Stimulated activated CD4-positive, alpha-beta T cell treated with anti-CD3 and anti-CD28 coated beads, Interleukin-15, amount 100 ng/mL, for 24 hours (primary cell): ENCODE measurements at regions not wholly inside any gene's neighbourhood (a gene's known extent, or its start where the extent isn't known, plus 50 kb on each side); places are given as distances from the start of the nearest gene placed in this dataset.

Experiments used
- DNase-seq: peaks from one replicate; pipeline ENCODE4 v3.0.0-alpha.2; 2020

DNA sequence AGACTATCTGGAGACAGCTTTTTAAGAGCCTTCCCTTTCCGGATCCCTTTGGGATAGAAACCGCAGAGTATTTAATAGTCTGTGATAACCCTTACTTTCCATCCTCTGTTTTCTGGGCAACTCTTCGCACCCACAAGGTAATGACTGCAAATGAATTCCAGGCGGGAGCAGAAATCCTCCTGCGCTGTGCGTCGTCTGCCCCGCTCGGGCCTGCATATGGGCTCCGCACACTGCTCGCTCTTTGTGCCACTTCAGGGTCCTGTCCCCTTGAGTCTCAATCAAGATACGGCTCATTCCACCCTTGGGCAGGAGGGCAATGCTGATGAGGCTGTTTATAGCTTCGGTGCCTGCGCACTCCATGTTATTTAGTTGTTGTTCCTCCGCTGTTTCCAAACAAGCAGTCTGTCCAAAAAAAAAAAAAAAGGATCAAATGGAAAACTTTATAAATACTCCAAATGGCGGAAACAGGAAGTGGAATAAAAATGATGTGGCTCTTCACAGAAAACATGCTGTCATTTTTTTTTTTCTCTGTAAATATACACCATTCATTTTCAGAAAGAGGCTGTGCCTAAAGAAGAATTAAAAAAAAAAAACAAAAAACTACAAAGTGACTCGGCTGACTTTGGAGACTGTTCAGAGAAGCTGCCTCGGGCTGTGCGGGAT lies 169.6 kb upstream of the GMDS start:
- no peak for DNase-seq

DNA sequence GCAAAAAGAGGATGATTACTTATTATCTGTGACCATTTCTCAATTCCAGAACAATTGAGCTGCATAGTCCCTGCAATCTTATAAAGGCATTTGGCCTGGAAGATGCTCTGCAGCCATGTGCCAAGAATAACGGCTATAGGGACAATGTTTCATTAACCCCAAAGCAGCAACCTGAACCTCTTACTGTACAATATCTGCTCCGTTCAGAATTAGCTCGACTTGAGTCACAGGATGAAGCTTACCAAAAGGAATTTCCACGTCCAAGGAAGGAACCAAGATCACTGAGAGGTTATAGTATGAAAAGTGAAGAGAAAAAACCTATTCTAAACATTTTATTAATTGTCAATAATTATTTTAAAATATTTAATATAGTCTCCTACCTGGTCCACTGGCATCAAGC lies 167.3 kb upstream of the GMDS start:
- DNase-seq, result no peak

DNA sequence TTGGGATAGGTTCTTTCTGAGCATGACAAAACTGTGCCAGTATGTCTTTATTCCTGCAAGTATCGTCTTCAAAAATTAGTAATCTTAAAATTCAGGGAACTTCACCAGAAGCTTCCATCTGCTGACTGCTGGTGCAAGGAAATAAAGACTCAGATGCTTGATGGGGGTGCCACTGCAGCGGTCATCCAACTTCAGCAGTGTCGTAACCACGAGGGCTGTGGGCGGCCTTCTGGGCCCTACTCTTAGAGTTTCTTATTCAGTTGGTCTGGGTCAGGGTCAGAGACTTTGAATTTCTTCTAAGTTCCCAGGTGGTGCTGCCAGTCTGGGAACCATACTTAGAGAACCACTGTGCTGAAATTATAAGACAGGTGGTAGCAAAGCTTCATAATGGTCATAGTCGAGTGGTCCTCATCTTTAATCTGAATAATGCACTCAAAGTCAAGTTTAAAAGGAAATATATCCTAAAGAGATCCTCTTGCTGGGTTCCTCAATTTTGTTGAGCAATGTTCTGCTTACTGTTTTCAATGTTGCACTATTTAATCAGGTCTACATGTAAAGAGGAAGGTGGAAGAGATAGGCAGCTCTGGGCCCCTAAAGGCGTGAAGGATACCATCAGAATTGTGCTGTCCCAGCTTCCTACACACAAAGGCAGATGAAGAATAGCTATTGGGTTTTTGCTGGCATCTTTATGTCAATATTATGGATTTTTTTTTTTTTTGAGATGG lies 165.4 kb upstream of the GMDS start:
- no peak for DNase-seq

DNA sequence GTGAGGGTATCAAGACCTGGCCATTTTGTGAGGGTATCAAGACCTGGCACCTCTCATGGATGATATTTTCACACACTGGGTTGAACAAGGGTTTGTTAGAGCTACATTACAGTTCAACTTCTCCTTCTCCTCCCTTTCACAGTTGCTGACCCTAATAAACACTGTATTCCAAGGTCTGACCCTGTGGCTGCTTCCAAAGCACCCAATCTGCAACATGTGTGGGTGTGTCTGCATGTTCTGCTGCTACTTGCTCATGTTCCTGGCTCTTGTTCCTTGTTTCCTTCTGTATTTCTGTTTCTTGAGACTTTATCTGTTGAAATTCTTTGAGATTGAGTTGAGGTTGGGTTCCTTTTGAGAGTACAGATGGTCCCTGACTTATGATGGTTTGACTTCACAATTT lies 162.1 kb upstream of the GMDS start:
- DNase-seq, result no peak

DNA sequence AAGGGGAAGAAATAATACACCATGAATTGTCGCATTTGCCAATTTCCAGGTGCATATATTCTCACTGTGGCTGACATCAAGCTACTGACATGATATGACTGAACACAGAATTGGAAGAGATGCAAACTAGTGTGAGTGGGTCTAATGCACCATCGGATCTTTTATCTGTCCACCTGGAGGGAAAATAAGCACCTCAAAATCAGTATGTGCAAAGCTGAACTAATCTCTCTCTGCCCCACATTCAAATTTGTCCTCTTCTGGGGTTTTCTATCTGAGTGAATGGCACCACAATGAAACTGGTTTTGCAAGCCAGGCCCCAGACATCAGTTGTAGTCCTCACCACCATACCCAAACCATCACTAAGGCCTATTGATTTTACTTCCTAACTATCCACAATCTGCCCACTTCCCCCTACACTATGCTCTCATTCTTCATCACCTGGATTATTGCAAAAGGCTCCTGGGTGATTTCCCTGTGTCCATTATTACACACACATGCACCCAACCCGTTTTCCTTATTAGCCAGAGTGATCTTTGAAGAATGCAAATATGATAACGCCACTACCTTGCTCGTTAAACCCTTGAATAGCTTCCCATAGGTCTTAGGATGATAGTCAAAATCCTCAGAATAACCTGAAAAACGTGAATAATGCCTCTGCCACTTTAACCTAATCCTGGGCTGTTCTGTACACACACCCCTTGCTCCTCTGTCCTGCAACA lies 159.0 kb upstream of the GMDS start:
- DNase-seq, result no peak

DNA sequence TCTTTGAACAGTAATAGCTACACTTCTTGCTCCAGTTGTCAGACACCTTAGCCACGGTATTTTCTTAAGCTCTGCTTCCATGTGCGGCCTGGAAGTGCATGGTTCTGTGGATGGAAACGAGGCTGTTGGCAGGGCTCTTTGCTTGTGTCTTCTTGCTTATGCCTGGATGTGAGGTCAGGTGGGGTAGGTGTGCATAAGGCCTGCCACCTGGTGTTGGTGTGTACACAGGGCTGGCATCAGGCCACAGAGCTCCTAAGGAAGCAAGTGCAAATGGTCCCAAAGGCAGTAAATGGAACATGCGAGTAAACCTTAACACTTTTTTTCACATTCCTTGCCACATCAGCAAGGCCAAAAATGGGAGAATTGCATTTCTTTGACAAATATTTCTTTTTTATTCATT lies 158.1 kb upstream of the GMDS start:
- no peak for DNase-seq

DNA sequence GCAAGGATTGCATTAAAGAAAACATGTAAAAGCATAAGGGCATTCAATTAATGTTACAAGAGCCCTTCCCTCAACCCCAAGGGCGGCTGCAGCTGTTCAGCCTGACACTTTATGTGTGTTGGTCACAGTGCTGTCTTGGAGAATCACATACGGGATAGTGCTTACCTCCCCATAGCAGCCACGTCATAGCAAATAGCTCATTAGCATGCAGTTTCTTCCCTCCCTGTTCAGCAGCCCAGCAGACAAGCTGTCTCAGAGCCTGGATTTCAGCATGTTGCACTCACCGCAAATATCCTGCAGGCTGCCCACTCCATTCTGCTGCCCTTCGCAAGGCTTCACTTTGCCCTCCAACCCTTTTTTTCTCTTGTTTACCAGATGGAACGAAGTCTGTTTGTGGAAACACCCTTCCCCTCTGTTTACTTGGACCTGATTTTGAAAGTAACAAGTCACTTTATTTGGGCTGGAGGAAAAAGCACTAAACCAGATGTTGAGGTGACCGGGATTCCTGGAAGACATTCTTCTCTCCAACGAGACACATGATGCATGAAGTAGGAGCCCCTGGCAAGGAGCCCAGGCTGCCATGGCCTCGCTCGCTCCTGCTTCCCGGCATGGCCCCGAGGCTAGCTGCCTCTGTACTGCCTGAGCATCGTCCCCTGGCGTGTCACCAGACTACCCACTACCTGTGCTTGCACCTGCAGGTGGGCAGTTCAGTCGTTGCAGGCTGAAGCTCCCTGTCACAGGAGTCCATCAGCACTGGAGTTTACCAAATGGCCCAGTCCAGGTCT lies 151.6 kb upstream of the GMDS start:
- DNase-seq, result no peak

DNA sequence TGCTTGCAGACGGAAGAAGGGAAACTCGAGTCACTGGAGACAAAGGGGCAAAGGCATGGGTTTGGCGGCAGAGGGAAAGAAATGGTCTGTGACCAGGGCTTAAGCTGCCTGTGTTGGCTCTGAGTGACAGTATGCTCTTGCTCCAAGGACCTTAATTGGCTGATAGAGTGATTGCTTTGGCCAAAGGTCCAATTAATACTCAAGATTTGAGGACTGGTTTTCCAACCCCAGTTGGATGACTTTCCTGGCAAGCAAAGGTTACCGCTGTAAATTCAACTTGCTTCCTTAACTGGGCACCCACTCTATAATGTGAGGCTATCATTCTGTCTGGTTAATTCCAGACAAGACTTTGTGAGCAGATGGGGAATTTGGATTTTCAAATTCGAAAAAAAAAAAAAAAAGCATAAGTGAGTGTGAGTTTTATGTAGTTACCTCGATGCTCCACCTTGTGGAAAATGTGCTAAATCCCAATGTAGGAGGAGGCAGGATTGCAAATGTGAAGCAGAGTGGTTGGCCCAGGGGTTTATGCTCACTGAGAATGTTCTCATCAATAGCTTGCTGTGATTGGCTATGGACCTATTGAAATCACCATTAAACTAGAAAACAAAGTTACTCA lies 150.7 kb upstream of the GMDS start:
- no peak for DNase-seq

DNA sequence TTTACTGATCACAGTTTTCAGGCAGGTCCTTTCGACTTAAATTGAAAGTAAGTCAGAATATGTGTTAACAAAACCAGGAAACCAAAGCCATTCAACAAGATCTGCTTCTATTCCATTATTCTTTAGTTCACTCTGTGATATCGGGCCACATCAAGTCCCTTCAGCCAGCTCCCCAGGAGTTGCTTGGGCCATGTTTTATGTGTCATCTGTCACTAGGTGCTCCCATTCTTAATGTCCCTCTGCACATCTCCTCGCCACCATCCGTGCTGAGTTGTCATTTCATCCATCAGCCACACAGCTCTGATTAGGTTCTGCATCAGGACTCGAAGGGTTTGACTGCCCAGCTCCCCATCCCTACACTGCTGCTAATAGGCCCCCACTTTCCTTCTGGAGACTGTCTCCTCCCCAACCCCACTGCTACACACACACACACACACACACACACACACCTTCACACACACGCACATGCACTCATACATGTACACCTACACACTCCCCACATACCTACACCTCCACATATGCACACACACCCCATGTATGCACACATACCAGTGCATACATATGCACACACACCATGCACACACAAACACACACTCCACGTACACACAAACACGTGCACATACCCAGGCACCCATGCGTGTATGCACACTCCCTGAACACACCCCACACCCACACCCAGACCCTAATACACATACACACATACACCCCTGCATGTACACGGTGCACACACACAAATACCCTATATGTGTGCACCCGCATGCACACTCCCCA lies 143.3 kb upstream of the GMDS start:
- no peak for DNase-seq

DNA sequence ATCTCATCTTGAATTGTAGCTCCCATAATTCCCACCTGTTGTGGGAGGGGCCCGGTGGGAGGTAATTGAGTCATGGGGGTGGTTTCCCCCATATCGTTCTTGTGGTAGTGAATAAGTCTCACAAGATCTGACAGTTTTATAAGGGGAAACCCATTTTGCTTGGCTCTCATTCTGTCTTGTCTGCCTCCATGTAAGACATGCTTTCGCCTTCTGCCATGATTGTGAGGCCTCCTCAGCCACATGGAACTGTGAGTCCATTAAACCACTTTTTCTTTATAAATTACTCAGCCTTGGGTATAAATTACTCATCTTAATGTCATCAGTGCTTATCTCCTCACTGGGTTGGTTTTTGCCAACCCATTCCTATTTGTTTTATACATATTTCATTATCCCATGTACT lies 142.0 kb upstream of the GMDS start:
- DNase-seq, result peak; percentile 36

DNA sequence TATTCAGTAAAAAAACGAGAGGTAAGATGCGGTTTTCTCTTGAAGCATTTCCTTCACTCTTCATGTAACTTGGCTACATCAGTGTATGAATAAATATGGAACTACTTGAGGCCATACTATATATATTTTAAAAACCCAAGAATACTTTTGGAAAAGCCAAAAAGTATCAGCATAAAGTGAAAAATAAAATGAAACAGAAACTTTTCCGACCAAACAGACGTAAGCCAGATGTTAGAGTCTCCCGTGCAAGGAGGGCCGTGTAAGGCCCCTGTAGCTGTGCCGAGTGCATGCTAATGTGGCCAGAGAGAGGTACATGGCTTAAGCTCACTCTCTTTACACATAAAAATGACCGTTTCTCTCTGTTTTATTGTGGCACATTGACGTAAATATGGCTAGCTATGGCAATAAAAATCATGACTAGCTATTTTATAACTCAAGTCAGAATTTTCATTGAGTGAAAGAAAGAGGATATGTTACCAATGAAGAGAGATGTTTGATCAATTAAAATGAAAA lies 140.1 kb upstream of the GMDS start:
- DNase-seq, result no peak

DNA sequence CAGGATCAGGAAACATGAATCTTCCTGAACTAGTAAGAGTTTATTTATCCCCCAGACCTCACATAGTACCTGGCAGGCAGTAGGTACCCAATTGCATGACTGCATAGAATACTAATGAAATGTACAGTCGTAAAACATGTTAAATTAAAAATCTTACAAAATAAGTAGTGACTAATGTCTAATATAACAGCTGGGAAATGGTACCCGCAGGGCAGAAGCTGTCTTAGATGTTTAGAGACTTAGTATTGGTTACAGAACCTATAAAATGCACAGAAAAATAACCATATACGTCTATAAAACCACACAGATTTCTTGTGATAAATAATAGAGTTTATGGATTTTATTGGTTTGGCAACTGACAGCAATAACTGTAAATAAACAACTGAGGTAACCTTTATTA lies 139.1 kb upstream of the GMDS start:
- DNase-seq, result no peak

DNA sequence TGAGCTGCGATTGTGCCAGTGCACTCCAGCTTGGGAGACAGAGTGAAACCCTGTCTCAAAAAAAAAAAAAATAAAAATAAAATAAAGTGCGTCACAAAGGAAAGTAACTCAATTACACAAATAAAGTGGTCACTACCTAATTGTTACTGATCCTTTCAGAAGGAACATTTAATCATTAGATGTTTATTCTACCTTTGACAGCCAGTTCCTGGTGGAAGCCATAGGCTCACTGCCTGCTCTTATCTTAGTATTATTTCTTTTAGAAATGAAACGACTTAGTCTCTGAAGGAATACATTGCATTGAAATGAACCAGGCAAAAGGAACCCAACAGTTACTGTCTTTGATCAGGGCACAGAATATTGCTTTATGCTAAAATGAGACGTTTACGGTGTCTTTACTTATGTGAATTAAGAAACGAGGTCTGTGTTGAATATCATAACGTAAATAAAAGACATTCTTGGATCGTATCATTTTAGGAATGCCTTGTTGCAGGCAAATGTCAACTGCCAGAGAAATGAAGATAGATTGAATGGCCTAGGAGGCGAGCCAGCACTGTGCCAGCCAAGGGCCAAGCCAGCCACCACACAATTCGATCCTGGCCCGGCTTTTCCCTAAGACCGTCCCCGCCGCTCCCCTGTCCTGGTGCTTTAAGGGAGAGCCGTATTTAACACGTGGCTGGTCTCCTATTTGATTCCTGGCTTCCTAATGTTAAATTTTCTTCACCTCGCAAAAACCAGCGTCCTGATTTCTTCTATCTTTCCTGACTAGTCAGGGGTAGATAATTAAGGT lies 136.7 kb upstream of the GMDS start:
- DNase-seq, result no peak

DNA sequence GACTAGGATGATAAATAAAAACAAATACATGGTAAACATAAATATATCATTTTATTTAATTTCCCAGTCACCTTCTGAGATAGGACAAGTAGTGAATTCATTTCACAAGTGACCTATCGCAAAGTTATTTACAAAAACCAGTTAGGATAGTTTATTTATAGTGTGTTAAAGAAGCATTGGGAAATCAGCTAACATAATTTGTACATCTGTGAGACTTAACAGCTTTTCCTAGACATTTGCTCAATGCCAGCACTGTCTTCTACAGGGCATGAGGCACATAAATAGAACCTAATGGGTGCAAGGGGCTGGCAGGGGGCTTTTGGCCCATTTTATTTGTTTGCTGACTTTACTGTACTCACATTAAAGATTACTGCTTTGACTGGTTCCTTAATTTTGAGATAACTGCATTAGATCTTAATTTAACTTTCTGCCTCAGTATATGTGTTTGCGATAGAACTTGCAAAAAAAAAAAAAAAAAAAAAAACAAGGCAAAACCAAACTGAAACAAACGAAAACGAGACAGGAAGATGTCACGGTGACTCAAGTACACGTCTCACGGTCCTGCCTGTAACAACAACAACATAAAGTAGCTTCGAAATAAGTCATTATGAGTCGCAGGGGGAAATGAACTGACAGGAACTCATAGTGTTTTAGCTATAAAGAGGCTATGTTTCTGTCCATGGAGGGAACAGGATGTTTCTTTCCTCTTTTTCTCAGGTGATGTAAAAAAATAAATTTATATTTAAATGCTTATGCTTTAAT lies 133.7 kb upstream of the GMDS start:
- peak; percentile 5 for DNase-seq

DNA sequence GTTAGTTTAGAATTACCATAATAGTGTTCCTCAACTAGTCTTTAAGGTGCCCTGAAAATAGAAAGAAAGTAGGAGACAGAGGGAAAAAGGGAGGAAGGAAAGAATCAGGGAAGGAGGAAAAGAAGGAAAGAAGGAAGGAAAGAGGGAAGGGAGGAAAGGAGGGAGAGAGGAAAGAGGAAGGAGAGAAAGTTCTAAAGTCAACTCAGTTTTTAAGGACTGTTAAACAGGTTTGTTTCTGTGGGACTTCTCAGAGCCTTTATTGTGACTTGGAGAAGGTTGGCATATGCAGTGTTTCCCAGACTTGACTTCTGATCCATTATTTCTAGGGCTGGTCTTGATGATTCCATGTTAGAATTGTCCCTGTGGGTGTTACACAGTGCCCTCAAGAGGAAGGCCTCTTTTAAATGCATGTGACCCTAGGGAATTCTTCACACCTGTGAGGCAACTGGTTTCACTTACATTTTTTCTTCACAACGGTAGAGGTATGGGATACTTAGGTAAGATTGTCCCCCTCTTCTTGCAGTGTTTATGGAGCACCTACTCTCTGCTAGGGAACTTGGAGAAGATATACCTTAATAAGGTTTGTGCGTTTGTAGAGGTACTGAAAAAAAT lies 132.7 kb upstream of the GMDS start:
- DNase-seq, result no peak

DNA sequence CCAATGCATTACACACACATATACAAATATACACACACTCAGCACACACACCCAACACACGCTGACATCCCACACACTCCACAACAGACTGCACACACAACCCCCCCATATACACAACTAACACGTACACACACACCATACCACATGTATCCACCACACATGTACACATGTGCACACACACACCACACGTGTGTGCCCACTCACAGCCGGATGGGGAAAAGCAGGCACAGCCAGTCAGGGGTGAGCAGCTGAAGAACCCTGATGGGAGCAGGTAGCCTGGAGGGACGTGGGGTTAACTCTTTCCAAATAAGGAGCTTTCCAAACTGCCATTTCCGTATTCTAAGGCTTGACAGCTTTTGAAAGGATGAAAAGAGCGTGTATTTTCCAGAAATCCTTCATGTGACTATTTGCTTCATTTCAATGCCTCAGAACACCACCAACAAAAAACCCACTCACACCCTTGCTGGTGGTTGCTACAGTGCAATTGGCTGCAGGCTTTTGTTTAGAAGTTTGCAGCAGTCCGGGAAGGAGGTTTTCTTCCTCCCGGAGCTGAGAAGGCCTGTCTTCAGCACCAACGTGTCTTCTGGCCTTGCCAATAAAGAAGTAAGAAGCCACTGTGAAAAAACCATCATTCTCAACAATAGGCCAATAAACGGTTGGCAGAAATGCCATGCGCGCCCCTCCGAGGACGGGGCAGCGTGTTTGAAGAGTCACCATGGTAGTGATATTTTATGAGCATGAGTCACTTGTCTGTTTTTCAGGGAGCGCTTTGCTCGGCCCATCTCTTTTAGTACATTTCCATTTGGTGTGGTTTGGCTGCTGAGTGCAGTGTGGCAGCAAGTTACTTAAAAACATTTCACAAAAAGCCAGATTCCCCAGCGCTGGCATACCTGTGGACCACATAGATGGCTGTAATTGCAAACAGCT lies 131.3 kb upstream of the GMDS start:
- DNase-seq, result no peak

DNA sequence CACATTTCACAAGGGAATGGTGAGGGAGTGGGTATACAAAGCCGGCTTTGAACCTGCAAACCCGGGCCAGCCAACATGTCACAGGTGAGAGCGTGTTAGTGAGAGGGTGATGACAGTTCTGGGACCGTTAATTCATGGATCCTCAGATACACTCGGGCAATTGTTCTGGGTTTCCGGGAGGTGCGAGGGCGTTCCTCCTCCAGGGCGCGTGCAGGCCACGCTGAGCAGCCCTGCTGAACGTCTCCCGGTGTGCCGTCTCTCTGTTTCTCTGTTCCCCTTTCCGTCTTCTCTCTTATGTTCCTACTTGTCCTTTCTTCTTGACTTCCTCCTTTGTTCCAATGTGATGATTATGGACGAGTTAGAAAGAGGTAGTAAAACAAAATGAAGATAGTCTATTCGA lies 130.0 kb upstream of the GMDS start:
- no peak for DNase-seq

DNA sequence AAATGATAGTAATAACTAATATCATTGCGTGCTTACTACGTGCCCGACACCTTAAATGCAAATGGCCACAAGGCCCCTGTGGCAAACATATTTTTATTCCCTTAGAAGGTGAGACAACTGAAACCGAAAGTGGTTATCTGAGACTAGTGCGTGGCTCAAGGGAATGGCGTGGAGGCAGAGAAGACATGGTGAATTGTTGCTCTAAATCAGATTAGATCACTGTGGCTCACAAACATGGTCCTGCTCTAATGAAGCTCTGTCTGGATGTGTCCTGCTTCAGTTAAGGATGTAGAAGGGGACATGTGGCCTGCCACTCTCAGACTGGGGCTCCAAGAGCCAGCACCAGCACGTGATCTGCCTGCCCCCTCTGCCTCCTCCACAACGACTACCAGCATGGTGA lies 124.2 kb upstream of the GMDS start:
- DNase-seq, result no peak

DNA sequence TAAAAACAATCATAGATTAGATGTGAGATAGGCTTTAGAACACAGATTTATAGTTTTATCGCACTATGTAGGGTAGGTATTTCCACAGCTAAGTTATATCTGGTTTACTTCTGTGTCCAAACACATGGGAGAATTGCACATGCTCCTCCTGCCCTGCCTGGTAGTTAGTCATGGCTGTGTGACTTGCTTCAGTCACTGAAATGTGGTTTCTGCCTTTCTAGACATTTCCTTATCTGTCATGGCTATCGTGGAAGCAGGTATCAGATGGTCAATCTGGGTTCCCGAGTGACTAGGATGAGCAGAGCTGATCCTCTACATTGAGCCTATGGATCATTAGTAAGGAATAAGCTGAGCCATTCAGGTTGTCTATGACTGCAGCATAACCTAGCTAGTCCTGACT lies 117.8 kb upstream of the GMDS start:
- no peak for DNase-seq
